B cell (primary cell): ENCODE measurements at regions not wholly inside any gene's neighbourhood (a gene's known extent, or its start where the extent isn't known, plus 50 kb on each side); places are given as distances from the start of the nearest gene placed in this dataset.

Source experiments
- EZH2 ChIP-seq: IDR thresholded peaks from 2 replicates; pipeline ENCODE4 v1.6.1; 2012; ENCODE audit warnings: borderline replicate concordance, low read depth, mild to moderate bottlenecking, moderate library complexity, low read length; ENCODE audit not compliant: insufficient read depth, poor library complexity, severe bottlenecking
- TF ChIP-seq, protein P1 (sequence below): fragments of 200-600 bp; IDR thresholded peaks from one replicate; pipeline ENCODE4 v1.8.0; 2022; ENCODE audit warnings: antibody characterized with exemption, mild to moderate bottlenecking

DNA sequence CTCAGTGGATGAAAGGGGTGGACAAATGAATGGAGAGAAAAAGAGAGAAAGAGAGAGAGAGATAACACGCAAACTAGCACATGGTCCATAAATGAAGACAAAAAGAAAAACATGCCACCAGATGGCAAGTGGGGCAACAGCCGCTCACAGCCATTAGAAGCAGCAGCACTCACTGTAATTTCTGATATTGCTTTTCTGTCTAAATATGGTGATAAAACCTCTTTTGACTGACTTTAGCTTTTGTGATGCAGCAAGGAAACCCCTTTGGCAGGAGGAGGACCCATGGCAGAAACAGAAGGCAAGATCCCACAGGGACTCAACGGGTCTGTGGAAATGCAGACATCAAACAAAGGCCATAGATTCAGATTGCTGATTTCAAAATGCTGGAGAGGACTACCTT lies 88.0 kb upstream of the CDH20 start:
- TF ChIP-seq EZH2 = no peak
- TF ChIP-seq, protein P1, sequence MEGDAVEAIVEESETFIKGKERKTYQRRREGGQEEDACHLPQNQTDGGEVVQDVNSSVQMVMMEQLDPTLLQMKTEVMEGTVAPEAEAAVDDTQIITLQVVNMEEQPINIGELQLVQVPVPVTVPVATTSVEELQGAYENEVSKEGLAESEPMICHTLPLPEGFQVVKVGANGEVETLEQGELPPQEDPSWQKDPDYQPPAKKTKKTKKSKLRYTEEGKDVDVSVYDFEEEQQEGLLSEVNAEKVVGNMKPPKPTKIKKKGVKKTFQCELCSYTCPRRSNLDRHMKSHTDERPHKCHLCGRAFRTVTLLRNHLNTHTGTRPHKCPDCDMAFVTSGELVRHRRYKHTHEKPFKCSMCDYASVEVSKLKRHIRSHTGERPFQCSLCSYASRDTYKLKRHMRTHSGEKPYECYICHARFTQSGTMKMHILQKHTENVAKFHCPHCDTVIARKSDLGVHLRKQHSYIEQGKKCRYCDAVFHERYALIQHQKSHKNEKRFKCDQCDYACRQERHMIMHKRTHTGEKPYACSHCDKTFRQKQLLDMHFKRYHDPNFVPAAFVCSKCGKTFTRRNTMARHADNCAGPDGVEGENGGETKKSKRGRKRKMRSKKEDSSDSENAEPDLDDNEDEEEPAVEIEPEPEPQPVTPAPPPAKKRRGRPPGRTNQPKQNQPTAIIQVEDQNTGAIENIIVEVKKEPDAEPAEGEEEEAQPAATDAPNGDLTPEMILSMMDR = no peak
